ENCODE measurements at regions not wholly inside any gene's neighbourhood (a gene's known extent, or its start where the extent isn't known, plus 50 kb on each side); places are given as distances from the start of the nearest gene placed in this dataset.
"Not testable (repeated sequence)": the region's sequence is repeated elsewhere in the genome, so short reads cannot be mapped to it uniquely, and the experiment has no call there.

DNA sequence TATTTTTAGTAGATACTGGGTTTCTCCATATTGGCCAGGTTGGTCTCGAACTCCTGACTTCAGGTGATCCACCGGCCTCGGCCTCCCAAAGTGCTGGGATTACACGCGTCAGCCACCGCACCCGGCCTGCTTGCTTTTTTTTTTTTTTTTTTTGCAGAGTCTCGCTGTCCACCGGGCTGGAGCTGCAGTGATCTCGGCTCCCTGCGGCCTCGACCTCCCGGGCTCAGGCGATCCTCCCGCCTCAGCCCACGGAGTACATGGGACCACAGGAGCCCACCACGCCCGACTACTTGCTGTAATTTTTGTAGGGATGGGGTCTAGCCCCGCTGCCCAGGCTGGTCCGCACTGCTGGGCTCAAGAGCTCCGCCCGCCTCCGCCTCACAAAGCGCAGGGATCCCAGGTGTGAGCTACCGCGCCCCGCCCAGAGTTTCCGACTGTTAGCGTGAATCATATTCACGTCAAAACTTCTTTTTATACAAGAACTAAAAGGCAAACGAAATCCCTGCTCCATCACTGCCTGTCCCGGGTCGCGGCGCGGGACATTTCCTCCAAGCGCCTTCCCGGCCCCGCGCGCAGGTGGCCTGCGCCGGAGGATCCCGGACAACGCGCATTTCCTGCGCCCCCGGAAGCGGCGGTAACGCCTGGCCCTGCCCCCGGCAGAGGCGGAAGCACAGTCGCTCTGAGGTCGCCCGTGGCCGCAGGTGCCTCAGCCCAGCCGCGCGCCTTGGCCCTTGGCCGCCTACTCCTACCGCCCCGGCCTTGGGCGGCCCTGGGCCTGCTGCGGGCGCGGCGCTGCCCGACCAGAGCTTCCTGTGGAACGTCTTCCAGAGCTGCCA lies 50.9 kb upstream of the APOD start:
- H3K9me3 ChIP-seq; intact Hi-C loops (cut with DNase I); DNase-seq; H3K36me3 ChIP-seq; H3K27ac ChIP-seq; H3K4me1 ChIP-seq; H3K27me3 ChIP-seq: not testable (repeated sequence)
- peak overlapping the region in 1 of 3 donors; percentile 31 for H3K4me3 ChIP-seq (replicated peaks in 1 of 3)
- WGBS, 2 donors: no CpG with 5 or more reads among the region's 70 CpGs
